HUES48 (cell line): ENCODE measurements at regions not wholly inside any gene's neighbourhood (a gene's known extent, or its start where the extent isn't known, plus 50 kb on each side); places are given as distances from the start of the nearest gene placed in this dataset.

Experiments
- H3K27ac ChIP-seq: one replicate; pipeline ENCODE4 v1.7.0; 2013; ENCODE audit warnings: low read depth, low read length, inconsistent platforms
- H3K27me3 ChIP-seq: 2 replicates; pipeline ENCODE4 v1.6.1; 2013; ENCODE audit warnings: mild to moderate bottlenecking, low read length; ENCODE audit not compliant: control insufficient read depth, insufficient read depth
- H3K36me3 ChIP-seq: 2 replicates; pipeline ENCODE4 v1.6.1; 2013; ENCODE audit warnings: low read length; ENCODE audit not compliant: control insufficient read depth, insufficient read depth
- H3K4me1 ChIP-seq: 2 replicates; pipeline ENCODE4 v1.6.1; 2013; ENCODE audit warnings: mild to moderate bottlenecking, low read length; ENCODE audit not compliant: control insufficient read depth, insufficient read depth
- H3K4me3 ChIP-seq: 2 replicates; pipeline ENCODE4 v1.5.1; 2013; ENCODE audit warnings: mild to moderate bottlenecking, low read depth, low read length
- H3K9ac ChIP-seq: 2 replicates; pipeline ENCODE4 v1.6.1; 2013; ENCODE audit warnings: mild to moderate bottlenecking, low read depth, low read length, moderate library complexity
- H3K9me3 ChIP-seq: 2 replicates; pipeline ENCODE4 v1.6.1; 2013; ENCODE audit warnings: low read length; ENCODE audit not compliant: control insufficient read depth, insufficient read depth

GRCh38 chr13:26927511-26927910 lies 166.9 kb upstream of the GPR12 start:
- Histone ChIP-seq H3K36me3 (no peaks in the 10 kb centered on the region), H3K4me3 (no peak overlapping the region), H3K27ac (no peak overlapping the region), H3K9ac (no peak overlapping the region), H3K27me3 (no peaks in the 10 kb centered on the region), H3K4me1 (no peaks in the 10 kb centered on the region), H3K9me3 (no peaks in the 10 kb centered on the region)

- H3K9ac ChIP-seq: no peak overlapping the region
- H3K36me3 ChIP-seq: no peaks in the 10 kb centered on the region
- H3K27ac ChIP-seq: no peak overlapping the region
- no peaks in the 10 kb centered on the region for H3K4me1 ChIP-seq
- H3K4me3 ChIP-seq: no peak overlapping the region
- H3K9me3 ChIP-seq: no peaks in the 10 kb centered on the region
- H3K27me3 ChIP-seq: no peaks in the 10 kb centered on the region
Observed at GRCh38 chr13:26926371-26926770, 165.8 kb upstream of the GPR12 start.

- Histone ChIP-seq H3K4me3 (no peak overlapping the region), H3K36me3 (no peaks in the 10 kb centered on the region), H3K9me3 (no peaks in the 10 kb centered on the region), H3K27ac (no peak overlapping the region), H3K9ac (no peak overlapping the region), H3K27me3 (no peaks in the 10 kb centered on the region), H3K4me1 (no peaks in the 10 kb centered on the region)
Observed at GRCh38 chr13:26923824-26924605, 163.4 kb upstream of the GPR12 start.

- H3K27me3 ChIP-seq: no peaks in the 10 kb centered on the region
- H3K27ac ChIP-seq: no peak overlapping the region
- H3K9ac ChIP-seq: no peak overlapping the region
- no peaks in the 10 kb centered on the region for H3K4me1 ChIP-seq
- H3K36me3 ChIP-seq: no peaks in the 10 kb centered on the region
- no peak overlapping the region for H3K4me3 ChIP-seq
- no peaks in the 10 kb centered on the region for H3K9me3 ChIP-seq
Observed at GRCh38 chr13:26921918-26922317, 161.3 kb upstream of the GPR12 start.

GRCh38 chr13:26920614-26921355 lies 160.2 kb upstream of the GPR12 start:
- H3K36me3 ChIP-seq: no peaks in the 10 kb centered on the region
- H3K9ac ChIP-seq: no peak overlapping the region
- no peaks in the 10 kb centered on the region for H3K4me1 ChIP-seq
- H3K9me3 ChIP-seq: no peaks in the 10 kb centered on the region
- no peaks in the 10 kb centered on the region for H3K27me3 ChIP-seq
- no peak overlapping the region for H3K27ac ChIP-seq
- no peak overlapping the region for H3K4me3 ChIP-seq

GRCh38 chr13:26919732-26920131 lies 159.1 kb upstream of the GPR12 start:
- H3K4me1 ChIP-seq: no peaks in the 10 kb centered on the region
- H3K36me3 ChIP-seq: no peaks in the 10 kb centered on the region
- no peak overlapping the region for H3K9ac ChIP-seq
- H3K4me3 ChIP-seq: no peak overlapping the region
- no peaks in the 10 kb centered on the region for H3K27me3 ChIP-seq
- no peaks in the 10 kb centered on the region for H3K9me3 ChIP-seq
- no peak overlapping the region for H3K27ac ChIP-seq

GRCh38 chr13:26919311-26919710 lies 158.7 kb upstream of the GPR12 start:
- no peak overlapping the region for H3K27ac ChIP-seq
- no peaks in the 10 kb centered on the region for H3K9me3 ChIP-seq
- no peaks in the 10 kb centered on the region for H3K4me1 ChIP-seq
- no peak overlapping the region for H3K4me3 ChIP-seq
- no peaks in the 10 kb centered on the region for H3K36me3 ChIP-seq
- no peak overlapping the region for H3K9ac ChIP-seq
- no peaks in the 10 kb centered on the region for H3K27me3 ChIP-seq

GRCh38 chr13:26914624-26915023 lies 154.0 kb upstream of the GPR12 start:
- H3K4me1 ChIP-seq: no peaks in the 10 kb centered on the region
- H3K27ac ChIP-seq: no peak overlapping the region
- H3K4me3 ChIP-seq: no peak overlapping the region
- H3K36me3 ChIP-seq: no peaks in the 10 kb centered on the region
- no peaks in the 10 kb centered on the region for H3K27me3 ChIP-seq
- H3K9me3 ChIP-seq: no peaks in the 10 kb centered on the region
- no peak overlapping the region for H3K9ac ChIP-seq

- Histone ChIP-seq H3K4me1 (no peaks in the 10 kb centered on the region), H3K9me3 (no peaks in the 10 kb centered on the region), H3K27ac (no peak overlapping the region), H3K4me3 (no peak overlapping the region), H3K36me3 (no peaks in the 10 kb centered on the region), H3K9ac (no peak overlapping the region), H3K27me3 (no peaks in the 10 kb centered on the region)
Observed at GRCh38 chr13:26914148-26914547, 153.6 kb upstream of the GPR12 start.

GRCh38 chr13:26910754-26911465 lies 150.3 kb upstream of the GPR12 start:
- Histone ChIP-seq H3K9ac (no peak overlapping the region), H3K4me1 (no peaks in the 10 kb centered on the region), H3K36me3 (no peaks in the 10 kb centered on the region), H3K4me3 (no peak overlapping the region), H3K27me3 (no peaks in the 10 kb centered on the region), H3K27ac (no peak overlapping the region), H3K9me3 (no peaks in the 10 kb centered on the region)

GRCh38 chr13:26909477-26909876 lies 148.9 kb upstream of the GPR12 start:
- no peak overlapping the region for H3K9ac ChIP-seq
- H3K4me3 ChIP-seq: no peak overlapping the region
- H3K27me3 ChIP-seq: no peaks in the 10 kb centered on the region
- no peak overlapping the region for H3K27ac ChIP-seq
- no peaks in the 10 kb centered on the region for H3K36me3 ChIP-seq
- H3K4me1 ChIP-seq: no peaks in the 10 kb centered on the region
- no peaks in the 10 kb centered on the region for H3K9me3 ChIP-seq
